ENCODE measurements at regions not wholly inside any gene's neighbourhood (a gene's known extent, or its start where the extent isn't known, plus 50 kb on each side); places are given as distances from the start of the nearest gene placed in this dataset.

DNA sequence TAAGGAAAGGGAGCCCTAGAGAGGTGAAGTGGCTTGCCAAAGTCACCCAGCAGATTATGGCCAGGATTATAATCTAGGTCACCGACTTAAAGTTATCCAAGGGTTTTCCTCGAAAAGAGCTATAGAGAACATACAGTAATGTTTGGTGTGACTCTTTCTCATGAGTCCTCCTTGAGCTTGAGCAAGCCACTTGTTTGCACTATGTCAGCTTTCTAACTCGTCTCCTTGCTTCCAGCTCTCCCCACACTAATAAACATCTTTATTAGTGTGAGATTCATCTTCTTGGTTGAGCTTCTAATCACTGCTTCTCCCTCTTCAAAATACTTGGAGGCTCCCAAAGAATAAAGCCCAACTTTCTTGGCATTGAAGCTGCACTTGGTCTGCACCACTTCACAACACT, 390.0 kb upstream of the USP24 start:
- no peaks in the 10 kb centered on the region for H3K27me3 ChIP-seq (ENCODE audit: low read length)

DNA sequence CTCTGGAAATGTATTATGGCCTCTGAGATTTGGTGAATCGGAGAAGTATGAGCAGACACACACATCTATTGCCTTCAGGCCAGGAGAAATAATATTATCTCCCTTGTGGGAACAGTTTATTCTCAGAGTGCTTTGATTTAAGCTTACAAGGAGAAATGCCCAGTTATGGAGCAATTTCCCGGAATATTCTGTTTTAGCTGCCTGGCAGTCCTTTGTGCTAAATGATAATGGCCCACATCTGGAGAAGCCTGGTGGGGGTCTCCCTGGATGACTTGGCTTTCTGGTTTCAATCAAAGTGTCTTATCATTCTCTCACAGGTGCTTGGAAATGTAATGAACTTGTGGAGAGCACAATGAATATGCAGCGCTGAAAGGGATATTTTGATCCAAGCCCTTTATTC, 389.6 kb upstream of the USP24 start:
- Histone ChIP-seq H2AFZ (ENCODE audit: low read length) (no peak overlapping the region), H3F3A (ENCODE audit: low read length, unreplicated experiment) (no peaks in the 10 kb centered on the region), H3K4me2 (ENCODE audit: low read length) (no peak overlapping the region), H3K9me2 (replicated peaks; ENCODE audit: low read length) (no peaks in the 10 kb centered on the region), H3K27me3 (ENCODE audit: low read length) (no peaks in the 10 kb centered on the region), H3K4me1 (ENCODE audit: insufficient read depth, low read length) (no peaks in the 10 kb centered on the region), H3K36me3 (ENCODE audit: low read depth, low read length) (no peaks in the 10 kb centered on the region), H3K9ac (ENCODE audit: low read length) (no peak overlapping the region), H3K4me3 (ENCODE audit: low read length) (no peak overlapping the region), H3K9me3 (ENCODE audit: low read length) (no peaks in the 10 kb centered on the region), H3K27ac (ENCODE audit: low read length) (no peak overlapping the region), H4K20me1 (ENCODE audit: low read length) (no peaks in the 10 kb centered on the region), H3K79me2 (ENCODE audit: low read length) (no peaks in the 10 kb centered on the region)
- no peak for ATAC-seq
- TF ChIP-seq EZH2 (IDR thresholded peaks at IDR 0.05; ENCODE audit: low read length, unreplicated experiment) (no peak), EZH2phosphoT487 (IDR thresholded peaks at IDR 0.05; ENCODE audit: borderline replicate concordance, low read length) (no peak), CTCF (conservative IDR thresholded peaks at IDR 0.05; ENCODE audit: low read depth, low read length) (no peak)
- ChIA-PET POLR2A (ENCODE audit: unreplicated experiment) (no interaction called here), CTCF (no interaction called here)
- DNase-seq: no peak
- BruUV-seq (replicated peaks): no TSS peak
- intact Hi-C loops (cut with micrococcal nuclease): no loop called here

More for the DNA sequence above, 390.0 kb upstream of the USP24 start:
- Histone ChIP-seq H3K79me2 (ENCODE audit: low read length) (no peaks in the 10 kb centered on the region), H3F3A (ENCODE audit: low read length, unreplicated experiment) (no peaks in the 10 kb centered on the region), H3K27ac (ENCODE audit: low read length) (no peak overlapping the region), H2AFZ (ENCODE audit: low read length) (no peak overlapping the region), H3K9ac (ENCODE audit: low read length) (no peak overlapping the region), H4K20me1 (ENCODE audit: low read length) (no peaks in the 10 kb centered on the region), H3K36me3 (ENCODE audit: low read depth, low read length) (no peaks in the 10 kb centered on the region), H3K4me2 (ENCODE audit: low read length) (no peak overlapping the region), H3K4me1 (ENCODE audit: insufficient read depth, low read length) (no peaks in the 10 kb centered on the region), H3K4me3 (ENCODE audit: low read length) (no peak overlapping the region), H3K9me2 (replicated peaks; ENCODE audit: low read length) (no peaks in the 10 kb centered on the region), H3K9me3 (ENCODE audit: low read length) (no peaks in the 10 kb centered on the region)
- ATAC-seq (no peak), DNase-seq (no peak)
- TF ChIP-seq EZH2phosphoT487 (IDR thresholded peaks at IDR 0.05; ENCODE audit: borderline replicate concordance, low read length) (no peak), EZH2 (IDR thresholded peaks at IDR 0.05; ENCODE audit: low read length, unreplicated experiment) (no peak), CTCF (conservative IDR thresholded peaks at IDR 0.05; ENCODE audit: low read depth, low read length) (no peak)
- BruUV-seq (replicated peaks): no TSS peak
- POLR2A ChIA-PET (ENCODE audit: unreplicated experiment): no interaction called here
- intact Hi-C loops (cut with micrococcal nuclease): no loop called here
- CTCF ChIA-PET: no interaction called here

GRCh38 chr1:55604179-55604578, 389.0 kb upstream of the USP24 start:
- H3K27ac ChIP-seq (ENCODE audit: low read length): no peak overlapping the region

More at GRCh38 chr1:55604179-55604578, 389.0 kb upstream of the USP24 start:
- no peak for TF ChIP-seq CTCF (conservative IDR thresholded peaks at IDR 0.05; ENCODE audit: low read depth, low read length)
- intact Hi-C loops (cut with micrococcal nuclease): no loop called here
- Histone ChIP-seq H3K4me3 (ENCODE audit: low read length) (no peak overlapping the region), H3K4me2 (ENCODE audit: low read length) (no peak overlapping the region), H3K79me2 (ENCODE audit: low read length) (no peaks in the 10 kb centered on the region), H3K9me2 (replicated peaks; ENCODE audit: low read length) (no peaks in the 10 kb centered on the region), H2AFZ (ENCODE audit: low read length) (no peak overlapping the region), H4K20me1 (ENCODE audit: low read length) (no peaks in the 10 kb centered on the region), H3K4me1 (ENCODE audit: insufficient read depth, low read length) (no peaks in the 10 kb centered on the region), H3F3A (ENCODE audit: low read length, unreplicated experiment) (no peaks in the 10 kb centered on the region), H3K36me3 (ENCODE audit: low read depth, low read length) (no peaks in the 10 kb centered on the region), H3K27me3 (ENCODE audit: low read length) (no peaks in the 10 kb centered on the region), H3K9me3 (ENCODE audit: low read length) (no peaks in the 10 kb centered on the region), H3K9ac (ENCODE audit: low read length) (no peak overlapping the region)
- ChIA-PET CTCF (no interaction called here), POLR2A (ENCODE audit: unreplicated experiment) (no interaction called here)
- BruUV-seq (replicated peaks): no TSS peak
- DNase-seq (no peak), ATAC-seq (no peak)
